Activated CD4-positive, alpha-beta T cell treated with anti-CD3 and anti-CD28 coated beads, Interleukin-2, amount 50 U/mL, for 16 hours (primary cell): ENCODE measurements at regions not wholly inside any gene's neighbourhood (a gene's known extent, or its start where the extent isn't known, plus 50 kb on each side); places are given as distances from the start of the nearest gene placed in this dataset.
"Not testable (repeated sequence)": the region's sequence is repeated elsewhere in the genome, so short reads cannot be mapped to it uniquely, and the experiment has no call there.

Source experiments
- DNase-seq: peaks from one replicate; pipeline ENCODE4 v3.0.0-alpha.2; 2020

DNA sequence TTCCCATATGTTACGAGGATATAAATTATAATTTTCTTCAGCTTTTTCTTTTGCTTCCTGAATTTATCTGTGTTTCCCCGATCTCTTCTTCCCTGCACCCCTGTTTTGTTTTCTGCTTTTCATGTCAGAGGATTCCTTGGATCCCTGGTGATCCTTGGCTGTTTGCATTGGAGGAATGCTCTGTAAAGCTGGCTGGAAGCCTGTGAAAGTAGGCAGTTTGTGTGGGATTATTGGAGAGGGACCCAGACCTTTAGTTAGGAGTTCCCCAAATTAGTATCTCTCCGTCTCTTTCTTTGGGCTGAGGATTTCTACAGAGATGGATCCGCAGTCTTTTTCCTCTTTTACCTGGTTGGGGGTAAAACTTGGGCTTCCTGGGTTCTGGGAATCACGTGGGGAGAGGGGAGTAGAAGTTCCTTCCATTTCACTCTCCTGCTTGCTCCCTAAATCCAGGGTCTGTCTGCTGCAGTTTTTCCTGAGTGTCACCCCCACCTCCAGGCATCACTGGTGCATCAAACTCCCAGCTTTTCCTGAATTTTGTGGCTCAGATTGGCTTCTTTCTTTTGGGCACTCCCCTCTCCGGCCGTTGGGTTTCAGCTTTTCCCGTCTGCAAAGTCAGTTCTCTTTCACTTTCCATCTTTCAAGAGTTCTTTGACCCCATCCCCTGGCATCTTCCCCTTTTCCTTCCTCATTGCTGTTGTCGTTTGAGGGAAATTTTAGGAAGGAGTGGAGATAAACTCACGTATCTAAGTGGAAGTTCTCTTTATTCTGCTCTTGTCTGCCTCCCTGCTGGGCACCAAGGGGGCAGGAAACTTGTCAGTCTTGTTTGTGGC, 79.1 kb upstream of the ALX4 start:
- no peak for DNase-seq

DNA sequence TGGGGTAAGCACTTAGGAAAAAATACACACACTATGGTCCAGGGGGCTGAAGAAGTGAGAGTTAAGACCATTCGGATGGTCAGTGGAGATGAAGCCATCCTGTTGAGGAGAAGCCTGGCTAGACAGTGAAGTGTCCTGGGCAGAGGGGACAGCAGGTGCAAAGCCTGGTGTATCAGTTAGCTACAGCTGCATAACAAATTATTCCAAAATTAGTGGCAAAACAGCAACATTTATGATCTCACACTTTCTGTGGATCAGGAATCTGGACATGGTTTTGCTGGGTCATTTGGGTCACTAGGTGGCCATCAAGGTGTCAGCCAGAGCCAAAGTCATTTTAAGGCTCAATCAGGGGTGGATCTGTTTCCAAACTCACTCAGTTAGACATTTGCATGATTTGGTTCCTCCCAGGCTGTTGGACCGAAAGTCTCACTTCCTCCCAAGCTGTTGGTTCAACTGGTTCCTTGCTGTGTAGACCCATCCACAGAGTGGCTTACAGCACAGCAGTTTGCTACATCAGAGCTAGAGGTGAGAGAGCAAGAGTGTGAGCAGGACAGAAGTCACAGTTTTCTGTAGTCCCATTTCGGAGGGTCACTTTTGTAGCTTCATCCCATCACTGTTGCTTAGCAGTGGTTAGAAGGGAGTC, 80.1 kb upstream of the ALX4 start:
- DNase-seq: no peak

DNA sequence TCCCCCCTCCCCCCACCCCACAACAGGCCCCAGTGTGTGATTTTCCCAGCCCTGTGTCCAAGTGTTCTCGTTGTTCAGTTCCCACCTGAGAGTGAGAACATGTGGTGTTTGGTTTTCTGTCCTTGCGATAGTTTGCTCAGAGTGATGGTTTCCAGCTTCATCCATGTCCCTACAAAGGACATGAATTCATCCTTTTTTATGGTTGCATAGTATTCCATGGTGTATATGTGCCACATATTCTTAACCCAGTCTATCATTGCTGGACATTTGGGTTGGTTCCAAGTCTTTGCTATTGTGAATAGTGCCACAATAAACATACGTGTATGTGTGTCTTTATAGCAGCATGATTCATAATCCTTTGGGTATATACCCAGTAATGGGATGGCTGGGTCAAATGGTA, 81.1 kb upstream of the ALX4 start:
- not testable (repeated sequence) for DNase-seq

DNA sequence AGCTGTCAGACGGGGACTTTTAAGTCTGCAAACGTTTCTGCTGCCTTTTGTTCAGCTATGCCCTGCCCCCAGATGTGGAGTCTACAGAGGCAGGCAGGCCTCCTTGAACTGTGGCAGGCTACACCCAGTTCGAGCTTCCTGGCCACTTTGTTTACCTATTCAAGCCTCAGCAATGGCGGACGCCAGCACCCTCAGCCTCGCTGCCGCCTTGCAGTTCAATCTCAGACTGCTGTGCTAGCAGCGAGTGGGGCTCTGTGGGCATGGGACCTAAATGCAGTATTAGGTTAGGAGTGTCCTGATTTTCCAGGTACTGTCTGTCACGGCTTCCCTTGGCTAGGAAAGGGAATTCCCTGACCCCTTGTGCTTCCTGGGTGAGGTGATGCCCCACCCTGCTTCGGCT, 86.8 kb upstream of the ALX4 start:
- DNase-seq: not testable (repeated sequence)

DNA sequence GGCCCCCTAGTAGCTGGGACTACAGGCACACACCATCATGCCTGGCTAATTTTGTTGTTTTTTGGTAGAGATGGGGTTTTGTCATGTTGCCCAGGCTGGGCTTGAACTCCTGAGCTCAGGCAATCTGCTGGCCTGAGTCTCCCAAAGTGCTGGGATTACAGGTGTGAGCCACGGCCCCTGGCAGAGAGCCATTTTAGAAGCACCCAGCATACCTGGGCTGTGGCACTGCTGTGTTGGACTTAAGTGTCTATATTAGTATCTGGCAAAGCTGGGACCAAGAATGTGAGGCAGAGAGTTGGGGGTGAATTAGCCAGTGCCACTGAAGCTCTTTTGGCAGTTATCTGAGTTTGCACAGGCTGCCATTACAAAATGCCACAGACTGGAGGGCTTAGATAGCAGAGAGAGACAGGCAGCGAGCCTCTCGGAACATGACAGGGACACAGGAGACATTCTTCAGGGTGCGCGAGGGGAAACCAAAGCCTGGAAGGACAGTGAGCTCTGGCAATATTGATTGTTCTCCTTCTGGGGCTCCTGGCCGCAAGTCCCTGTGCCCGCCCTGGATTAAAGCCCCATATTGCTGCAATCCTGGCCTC, 87.7 kb upstream of the ALX4 start:
- no peak for DNase-seq

DNA sequence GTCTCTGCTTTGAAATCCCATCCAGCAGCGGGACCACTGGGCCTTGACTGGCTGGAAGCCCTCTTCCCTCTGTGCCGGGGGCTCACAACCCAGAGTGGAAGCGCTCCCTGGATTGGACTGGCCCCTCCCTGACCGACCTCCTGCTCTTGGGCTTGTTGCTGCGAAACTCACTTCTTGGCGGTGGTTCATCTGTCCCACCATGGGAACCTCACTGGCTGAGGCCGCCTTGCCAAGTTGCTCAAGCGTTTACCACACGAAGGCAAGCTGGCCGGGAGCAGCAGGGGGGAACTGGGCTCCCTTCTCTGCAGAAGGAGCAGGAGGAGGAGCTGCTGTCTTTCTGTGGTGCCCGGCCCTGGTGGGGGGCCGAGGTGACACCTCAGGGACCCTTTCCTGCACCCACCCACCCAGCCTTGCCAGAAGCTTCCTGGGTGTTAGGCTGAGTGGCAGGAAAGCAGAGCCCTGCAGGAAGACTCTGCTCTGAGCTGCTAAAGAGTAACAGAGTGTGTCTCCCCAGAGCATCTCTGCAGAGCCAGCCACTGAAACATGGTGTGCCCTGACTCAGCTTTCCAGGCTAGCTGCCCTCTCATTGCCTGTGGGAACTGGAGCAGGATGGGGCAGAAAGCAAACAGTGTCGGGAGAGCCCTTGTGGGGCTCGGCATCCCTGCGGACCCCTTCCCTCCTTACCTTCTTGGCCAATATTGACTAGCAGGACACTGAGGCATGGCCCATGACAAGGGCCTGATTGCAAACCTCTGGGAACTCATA, 88.5 kb upstream of the ALX4 start:
- DNase-seq: no peak

DNA sequence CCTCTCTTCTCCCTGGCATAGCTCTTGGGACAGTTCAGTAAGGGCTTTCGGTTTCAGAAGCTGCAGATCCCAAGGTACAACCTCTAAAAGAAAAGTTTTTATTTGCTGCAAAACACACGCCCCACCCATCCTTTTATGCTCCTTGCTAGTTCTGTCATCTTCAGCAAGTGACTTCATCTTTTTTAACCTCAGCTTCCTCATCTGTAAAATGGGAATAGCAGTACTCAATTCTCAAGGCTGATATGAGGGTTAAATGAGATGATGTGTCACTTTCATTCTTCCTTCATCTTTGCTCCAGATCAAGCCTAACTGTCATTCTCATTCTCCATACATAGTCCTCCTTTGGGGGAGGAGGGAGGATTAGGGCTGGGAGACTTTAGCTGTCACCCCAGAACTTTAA, 90.0 kb upstream of the ALX4 start:
- no peak for DNase-seq

DNA sequence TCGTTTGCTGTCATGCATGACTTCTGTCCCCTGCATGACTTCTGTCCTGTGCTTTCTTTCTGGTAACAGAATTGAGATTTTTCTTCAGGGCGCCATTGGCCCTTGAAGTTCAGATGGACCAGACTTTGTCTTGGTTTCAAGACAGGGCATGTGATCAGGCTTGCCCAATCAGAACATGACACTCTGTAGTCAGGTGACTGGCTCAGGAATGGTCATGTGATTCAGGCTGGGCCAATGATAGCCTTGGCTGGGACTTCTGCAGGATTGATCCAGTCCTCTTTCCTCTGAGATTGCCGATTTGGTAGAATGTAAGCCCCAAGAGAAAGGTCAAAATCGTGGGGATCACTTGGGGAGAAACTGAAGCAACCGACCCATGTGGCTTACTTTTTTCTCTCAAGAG, 90.5 kb upstream of the ALX4 start:
- no peak for DNase-seq

DNA sequence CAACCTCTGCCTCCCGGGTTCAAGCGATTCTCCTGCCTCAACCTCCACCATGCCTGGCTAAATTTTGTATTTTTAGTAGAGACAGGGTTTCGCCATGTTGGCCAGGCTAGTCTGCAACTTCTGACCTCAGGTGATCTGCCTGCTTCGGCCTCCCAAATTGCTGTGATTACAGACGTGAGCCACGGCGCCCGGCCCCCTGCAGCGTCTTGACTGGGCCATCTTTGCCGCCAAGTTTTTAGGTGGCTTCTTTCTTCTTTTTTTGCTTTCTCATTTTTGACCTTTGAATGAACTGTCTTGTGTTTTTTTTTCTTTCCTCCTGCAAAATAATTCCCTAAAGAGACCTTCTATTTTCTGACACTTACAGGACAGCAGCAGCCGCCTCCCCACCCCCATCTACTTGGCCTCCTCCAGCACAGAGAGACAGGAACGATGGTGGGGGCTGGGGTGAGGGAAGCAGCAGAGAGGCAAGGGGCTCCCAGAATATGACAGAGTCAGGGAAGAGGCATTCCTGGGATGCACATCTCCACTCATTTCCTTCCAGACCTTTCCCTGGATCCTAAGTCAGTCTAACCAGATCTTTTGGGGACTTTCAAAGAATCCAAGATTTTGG, 92.6 kb upstream of the ALX4 start:
- DNase-seq: no peak

DNA sequence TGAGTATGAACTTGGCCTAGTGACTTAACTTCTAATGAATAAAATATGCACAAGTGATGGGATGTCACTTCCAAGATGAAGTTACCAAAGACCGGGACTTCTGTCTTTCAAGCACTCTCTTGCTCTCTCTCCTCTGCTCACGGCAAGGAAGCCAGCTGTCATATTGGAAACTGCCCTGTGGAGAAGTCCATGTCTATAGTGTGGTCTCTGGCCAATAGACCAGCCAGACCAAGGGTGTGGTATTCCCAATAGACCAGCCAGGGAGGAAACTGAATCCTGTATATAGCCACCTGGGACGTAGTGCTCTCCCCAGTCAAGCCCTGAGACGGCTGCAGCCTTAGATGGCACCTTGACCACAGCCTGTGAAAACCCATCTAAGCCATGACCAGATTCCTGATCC, 93.2 kb upstream of the ALX4 start:
- DNase-seq: no peak

DNA sequence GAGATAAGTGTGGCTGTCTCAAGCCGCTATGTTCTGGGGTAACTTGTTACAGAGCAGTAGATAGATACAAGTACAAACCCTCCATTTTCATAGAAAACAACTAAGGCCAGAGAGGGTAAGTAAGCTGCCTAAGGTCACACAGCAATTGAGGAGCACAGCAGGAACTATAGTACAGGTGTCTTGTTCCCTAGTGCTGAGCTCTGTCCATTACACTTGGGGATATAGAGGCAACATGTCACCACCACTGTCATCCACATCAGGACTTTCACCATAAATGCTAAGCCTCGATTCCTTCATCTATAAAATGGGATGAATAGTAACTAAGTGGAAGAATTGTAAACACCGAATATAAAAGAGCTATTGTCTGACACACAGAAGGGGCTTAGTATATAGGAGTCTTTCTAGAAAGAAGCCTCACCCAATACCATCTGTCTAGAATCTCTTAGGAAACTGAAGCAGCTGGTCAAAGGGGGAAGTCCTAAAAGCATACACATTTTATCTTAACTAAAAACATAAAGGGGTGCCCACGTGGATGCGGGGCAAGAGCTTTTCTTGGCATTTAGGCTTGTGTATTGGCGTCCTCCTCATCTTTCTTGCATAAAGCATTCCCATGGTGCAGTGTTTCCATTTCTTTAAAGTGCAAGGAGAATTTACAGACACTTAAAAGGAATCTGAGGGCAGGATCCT, 93.8 kb upstream of the ALX4 start:
- DNase-seq: no peak

DNA sequence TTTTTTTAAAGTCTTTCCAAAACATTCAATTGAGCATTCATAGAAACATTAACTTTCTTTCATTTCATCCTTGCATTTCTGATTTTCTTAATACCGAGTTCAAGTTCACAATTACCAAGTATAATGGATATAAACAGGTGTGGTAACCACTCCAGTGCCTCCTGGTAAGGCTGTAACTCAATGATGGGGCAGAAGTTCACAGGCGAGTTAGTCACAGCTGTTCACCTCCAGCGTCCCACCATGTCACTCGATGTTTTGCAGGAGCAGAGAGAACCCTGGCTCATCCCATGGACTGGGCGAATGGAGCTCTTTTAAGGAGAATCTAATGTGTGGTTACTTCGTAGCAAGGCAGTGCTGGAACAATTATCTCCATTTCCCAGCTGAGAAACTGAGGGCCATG, 94.4 kb upstream of the ALX4 start:
- no peak for DNase-seq

DNA sequence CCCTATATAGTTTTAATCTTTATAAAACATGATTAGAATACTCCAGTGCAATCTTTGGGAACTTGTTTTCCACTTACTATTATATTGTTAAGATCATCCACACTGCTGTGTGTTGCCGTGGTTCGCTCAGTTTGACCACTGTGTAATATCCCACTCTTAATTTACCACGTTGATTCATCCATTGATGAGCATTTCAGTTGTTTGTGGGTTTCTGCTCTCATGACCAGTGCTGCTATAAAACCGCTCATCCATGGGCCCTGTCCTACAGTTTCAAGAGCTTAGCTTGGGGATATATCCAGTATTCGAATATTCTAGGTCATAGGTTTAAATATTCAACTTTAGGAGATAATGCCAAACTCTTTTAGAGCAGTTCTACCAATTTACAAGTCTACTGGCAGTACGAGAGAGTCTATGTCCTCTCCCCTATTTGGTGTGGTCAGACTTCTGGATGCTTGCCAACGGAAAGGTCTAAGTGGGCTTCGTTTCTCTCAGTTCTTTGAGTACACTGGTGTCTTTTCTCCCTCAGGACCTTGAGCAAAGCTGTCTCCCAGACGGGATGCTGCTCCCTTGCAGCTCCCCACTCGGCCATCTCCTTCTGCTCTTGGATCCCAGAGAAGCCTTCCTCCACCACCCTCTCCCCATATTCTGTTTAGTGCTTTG, 94.9 kb upstream of the ALX4 start:
- no peak for DNase-seq

DNA sequence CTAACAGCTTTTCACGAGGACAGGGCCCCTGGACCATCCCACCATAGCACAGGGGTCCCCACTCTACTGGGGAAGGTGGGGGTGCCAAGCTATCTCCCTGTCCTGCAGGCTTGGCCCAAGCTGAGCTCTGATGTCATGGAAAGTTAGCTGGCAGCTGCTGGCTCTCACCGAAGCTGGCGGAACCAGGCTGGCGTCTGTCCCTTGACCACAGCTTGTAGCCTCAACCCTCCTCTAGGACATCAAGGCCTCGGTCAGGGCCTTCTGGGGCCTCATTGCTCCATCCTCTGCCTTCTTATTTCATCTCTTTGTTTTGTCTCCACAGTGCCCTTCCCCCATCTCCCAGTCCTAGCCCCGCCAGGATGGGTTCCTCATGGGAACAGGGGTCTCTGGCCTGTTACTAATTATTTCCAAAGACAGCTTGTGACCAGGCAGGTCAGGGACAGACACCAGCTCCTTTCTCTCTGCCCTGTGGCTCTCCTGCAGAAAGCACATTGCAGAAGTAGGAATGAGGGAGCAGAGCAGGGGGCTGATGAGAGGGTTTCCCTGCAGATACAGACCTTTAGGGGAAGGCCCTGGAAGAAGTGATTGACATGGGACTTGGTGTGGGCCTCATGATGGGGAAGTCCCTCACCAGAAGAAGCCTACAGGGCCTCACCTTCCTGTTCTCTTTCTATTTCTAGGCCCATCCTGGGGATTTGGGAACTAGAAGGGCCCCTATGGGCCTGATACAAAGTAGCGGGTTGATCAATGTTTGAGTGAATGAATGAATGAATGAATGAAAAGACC, 97.5 kb upstream of the ALX4 start:
- DNase-seq: no peak

DNA sequence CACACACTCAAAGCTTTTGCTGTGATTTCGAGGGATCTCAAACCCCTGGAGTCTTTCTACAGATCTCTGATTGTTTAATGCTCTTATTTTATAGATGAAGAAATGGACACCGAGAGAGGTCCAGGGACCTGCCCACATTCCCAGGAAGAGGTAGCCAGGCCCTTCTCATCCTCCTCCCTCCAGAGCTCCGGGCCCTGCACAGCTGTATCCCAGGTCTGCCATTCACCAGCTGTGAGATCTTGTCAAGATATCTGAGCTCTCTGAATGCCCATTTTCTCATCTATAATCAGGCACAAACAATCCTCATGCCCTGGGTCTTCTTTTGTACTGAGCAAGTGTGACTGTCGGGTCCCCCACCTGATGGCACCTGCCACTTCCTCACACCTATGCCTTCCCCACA, 98.2 kb upstream of the ALX4 start:
- no peak for DNase-seq

DNA sequence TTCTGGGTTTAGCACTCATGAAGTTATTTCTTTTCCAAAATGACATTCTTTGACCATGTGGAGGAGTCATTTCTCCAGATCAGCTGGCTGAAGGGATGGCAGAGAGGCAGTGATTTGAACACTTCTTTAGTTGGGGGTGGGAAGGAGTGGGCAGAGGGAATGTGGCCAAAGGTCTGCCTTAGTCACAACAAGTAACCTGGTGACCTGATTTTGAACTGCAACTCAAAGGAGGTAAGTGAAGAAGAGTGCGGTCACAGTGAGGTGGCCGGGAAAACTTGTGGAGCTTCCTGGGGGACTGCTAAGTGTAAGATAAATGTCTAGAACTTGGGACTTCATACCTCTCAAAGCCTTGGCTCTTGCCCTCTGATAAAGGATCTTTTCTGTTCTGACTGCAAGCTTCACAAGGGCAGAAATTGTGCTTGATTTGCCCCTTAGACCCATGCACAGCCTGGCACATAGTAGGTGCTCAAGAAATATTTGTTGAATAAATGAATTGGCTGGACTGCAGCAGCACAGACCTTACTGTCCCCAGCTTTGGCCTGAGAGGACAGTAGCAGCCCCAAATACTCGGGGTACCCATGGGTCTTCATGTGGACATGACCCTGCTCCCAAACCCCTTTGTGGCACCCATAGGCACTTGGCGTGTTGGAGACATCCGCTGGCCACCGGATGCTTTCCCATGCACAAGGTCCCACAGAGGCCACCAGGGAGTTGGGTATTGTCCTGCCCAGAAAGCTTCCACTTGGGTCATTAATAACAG, 99.0 kb upstream of the ALX4 start:
- no peak for DNase-seq

DNA sequence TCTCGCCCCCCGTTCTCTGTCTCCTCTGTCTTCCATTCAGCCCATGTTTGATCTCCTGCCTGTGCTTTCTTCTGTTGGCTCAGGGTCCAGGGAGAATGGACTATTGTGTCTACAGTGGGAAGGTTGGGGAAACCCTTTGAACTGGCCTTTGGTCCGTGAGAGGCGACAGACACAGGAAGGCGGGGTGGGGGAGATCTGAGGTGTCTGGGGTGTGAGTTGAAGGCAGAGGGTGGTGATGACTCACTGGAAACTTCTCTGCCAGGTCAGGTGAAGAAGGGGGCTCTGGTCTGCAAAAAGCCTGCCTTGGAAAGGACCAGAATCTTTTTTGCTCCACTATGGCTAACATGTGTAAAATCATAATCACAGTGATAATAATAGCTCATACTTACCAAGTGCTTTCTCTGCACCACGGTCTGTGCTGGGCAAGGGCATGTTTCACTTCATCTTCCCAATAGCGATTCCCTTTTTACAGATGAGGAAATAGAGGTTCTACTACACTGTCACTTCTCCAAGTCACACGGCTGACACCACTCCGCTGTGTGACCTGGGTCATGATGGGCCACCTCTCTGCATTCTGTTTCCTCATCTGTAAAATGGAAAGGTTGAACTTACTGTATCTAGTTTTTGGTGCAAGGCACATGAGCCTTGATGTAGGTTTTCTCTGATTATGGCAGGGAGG, 99.8 kb upstream of the ALX4 start:
- DNase-seq: no peak

DNA sequence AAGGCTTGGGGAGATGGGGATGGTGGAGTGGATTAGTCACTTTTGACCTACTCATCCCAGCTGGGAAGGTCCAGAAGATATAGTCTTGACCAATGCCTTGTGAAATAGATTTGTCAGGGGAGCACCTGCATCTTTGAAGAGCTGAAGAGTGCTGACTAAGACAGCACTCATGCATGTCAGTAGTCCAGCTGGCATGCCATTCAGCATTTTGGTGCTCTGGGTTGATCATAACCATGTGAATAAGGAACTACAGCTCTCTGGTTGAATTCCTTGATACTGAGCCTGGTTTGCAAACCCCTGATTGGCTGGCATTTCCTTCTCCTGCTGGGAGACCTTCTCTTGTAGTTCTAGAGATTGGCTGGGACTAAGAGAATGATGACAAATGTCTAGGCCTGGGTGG, 106.8 kb upstream of the ALX4 start:
- DNase-seq: no peak

DNA sequence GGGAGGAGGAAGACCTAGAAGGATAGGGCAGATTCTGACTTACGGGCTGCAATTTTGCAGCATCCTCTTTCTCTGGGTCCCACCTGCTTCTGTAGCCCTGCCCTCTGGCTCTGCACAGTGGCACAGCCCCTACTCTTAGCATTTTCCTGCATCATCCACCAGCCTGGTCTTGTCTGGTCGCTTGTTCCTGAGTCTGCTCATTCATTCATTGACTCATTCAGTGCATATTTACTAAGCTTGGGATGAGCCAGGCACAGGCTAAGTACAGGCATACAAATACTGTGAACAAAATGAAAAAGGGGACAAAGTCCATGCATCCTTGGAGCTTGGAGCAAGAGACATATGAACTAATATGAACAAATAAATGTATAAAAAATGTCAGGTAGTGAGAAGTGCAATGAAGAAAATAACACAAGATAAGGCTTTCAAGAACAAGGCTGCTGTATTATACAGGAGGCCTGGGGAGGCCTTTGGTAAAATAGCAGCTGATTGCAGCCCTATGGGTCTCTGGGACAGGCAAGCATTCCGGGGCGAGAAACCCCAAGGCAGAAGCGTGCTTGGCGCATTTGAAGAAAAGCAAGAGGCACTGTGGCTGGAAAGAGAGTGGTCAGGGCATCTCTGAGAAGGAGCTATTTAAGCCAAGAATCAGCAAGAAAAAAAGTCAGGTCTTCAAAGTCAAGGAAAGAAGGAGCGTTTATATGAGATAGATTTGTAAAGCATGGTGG, 108.0 kb upstream of the ALX4 start:
- no peak for DNase-seq
